HCT116 (cell line): ENCODE measurements at regions not wholly inside any gene's neighbourhood (a gene's known extent, or its start where the extent isn't known, plus 50 kb on each side); places are given as distances from the start of the nearest gene placed in this dataset.

ENCODE experiments used
- ATAC-seq: fragments of 200-7000 bp; cut with Tn5 transposase; 2 replicates; pipeline ENCODE4 v1.9.1; 2020; ENCODE audit warnings: mild to moderate bottlenecking, moderate library complexity
- BruUV-seq: library from RNA; stranded (reverse); fragments of 400-500 nt; replicated peaks from 2 replicates; lab custom pipeline; 2021; lab: Mats Ljungman, UMichigan
- CTCF ChIA-PET: fragments of 300-600 bp; sonication (Branson Sonifier 250); formaldehyde crosslinking; loops from one replicate; lab custom pipeline; 2021; ENCODE audit warnings: antibody characterized with exemption; lab: Charles Lee
- POLR2A ChIA-PET: fragments of 300-600, 350-600 bp; sonication (Branson Sonifier 250); formaldehyde crosslinking; loops from one replicate; lab custom pipeline; 2021; ENCODE audit warnings: antibody characterized with exemption; lab: Charles Lee
- RAD21 ChIA-PET, 2 experiments: fragments of 300-600 bp; sonication (Branson Sonifier 250); formaldehyde crosslinking; loops; one replicate each; lab custom pipeline; 2023; ENCODE audit warnings: low total read pairs in 2 of 2; ENCODE audit not compliant: uncharacterized antibody in 2 of 2, unreplicated experiment in 2 of 2, low non-redundant PET in 1 of 2; lab: Charles Lee
- DNase-seq: peaks from one replicate; pipeline ENCODE4 v3.0.0-alpha.2; 2010; ENCODE audit warnings: low read depth, low spot score
- H2AFZ ChIP-seq: fragments of 200-600 bp; shearing (Covaris generic), sonication (generic); 2 replicates; pipeline ENCODE4 v1.6.1; 2017; ENCODE audit warnings: low read depth, mixed run types, mixed read lengths, antibody characterized with exemption, low read length; ENCODE audit not compliant: poor library complexity, severe bottlenecking
- H3K27ac ChIP-seq: 2 replicates; pipeline ENCODE4 v1.5.1; 2012; ENCODE audit warnings: low read depth, low read length
- H3K27me3 ChIP-seq: fragments of 200-600 bp; sonication (generic); 2 replicates; pipeline ENCODE4 v1.6.1; 2016; ENCODE audit warnings: mixed run types, low read length, mixed read lengths; ENCODE audit not compliant: insufficient read depth
- H3K36me3 ChIP-seq, 2 experiments: fragments of 200-500 bp in 1 of 2; fragments of 200-600 bp in 1 of 2; sonication (Bioruptor generic) in 1 of 2; sonication (generic) in 1 of 2; 2 replicates each; pipeline versions ENCODE4 v1.5.1 to v1.6.1; 2014 to 2016; ENCODE audit warnings: low read length in 2 of 2, inconsistent platforms in 1 of 2, mixed read lengths in 1 of 2, mixed run types in 1 of 2; ENCODE audit not compliant: insufficient read depth in 2 of 2, control insufficient read depth in 1 of 2
- H3K4me1 ChIP-seq, 2 experiments: fragments of 200-600 bp in 1 of 2; sonication (generic) in 1 of 2; 2 replicates each; pipeline versions ENCODE4 v1.5.1 to v1.6.1; 2012 to 2017; ENCODE audit warnings: low read length in 2 of 2, inconsistent platforms in 1 of 2, mild to moderate bottlenecking in 1 of 2, mixed read lengths in 1 of 2, mixed run types in 1 of 2, moderate library complexity in 1 of 2; ENCODE audit not compliant: insufficient read depth in 2 of 2, control insufficient read depth in 1 of 2
- H3K4me2 ChIP-seq: fragments of 200-600 bp; sonication (generic); 2 replicates; pipeline ENCODE4 v1.6.1; 2017; ENCODE audit warnings: mixed run types, low read length, mixed read lengths
- H3K4me3 ChIP-seq, 2 experiments: fragments of 200-600 bp in 1 of 2; sonication (generic) in 1 of 2; replicated peaks in 1 of 2; 2 replicates each; pipeline ENCODE4 v1.5.1; 2011 to 2016; ENCODE audit warnings: low read length in 2 of 2, control low read depth in 1 of 2, low read depth in 1 of 2, mild to moderate bottlenecking in 1 of 2, mixed read lengths in 1 of 2, mixed run types in 1 of 2
- H3K79me2 ChIP-seq: fragments of 200-600 bp; sonication (generic); 2 replicates; pipeline ENCODE4 v1.6.1; 2017; ENCODE audit warnings: mild to moderate bottlenecking, mixed run types, low read length, moderate library complexity, mixed read lengths; ENCODE audit not compliant: insufficient read depth
- H3K9ac ChIP-seq: fragments of 200-600 bp; sonication (generic); 2 replicates; pipeline ENCODE4 v1.6.1; 2016; ENCODE audit warnings: low read length, mixed read lengths
- H3K9me2 ChIP-seq: fragments of 200-600 bp; sonication (generic), shearing (Covaris generic); 2 replicates; pipeline ENCODE4 v1.6.1; 2017; ENCODE audit warnings: mixed run types, mild to moderate bottlenecking, moderate library complexity; ENCODE audit not compliant: insufficient read depth
- H3K9me3 ChIP-seq, 2 experiments: fragments of 200-500 bp in 1 of 2; fragments of 200-600 bp in 1 of 2; sonication (Bioruptor generic) in 1 of 2; sonication (generic) in 1 of 2; 2 replicates each; pipeline ENCODE4 v1.6.1; 2014 to 2017; ENCODE audit warnings: low read length in 2 of 2, mixed read lengths in 2 of 2, inconsistent platforms in 1 of 2, low read depth in 1 of 2, mild to moderate bottlenecking in 1 of 2, mixed run types in 1 of 2, moderate library complexity in 1 of 2; ENCODE audit not compliant: control insufficient read depth in 1 of 2, insufficient read depth in 1 of 2
- H4K20me1 ChIP-seq: fragments of 200-600 bp; sonication (generic), shearing (Covaris generic); 2 replicates; pipeline ENCODE4 v1.6.1; 2017; ENCODE audit warnings: mixed run types, mild to moderate bottlenecking, moderate library complexity; ENCODE audit not compliant: insufficient read depth
- CEBPB ChIP-seq: IDR thresholded peaks from 2 replicates; pipeline ENCODE4 v1.6.1; 2012; ENCODE audit warnings: low read depth
- CTCF ChIP-seq, 3 experiments: fragments of 200-600 bp in 1 of 3; sonication (generic) in 1 of 3; IDR thresholded peaks in 2 of 3; conservative IDR thresholded peaks in 1 of 3; 2 replicates each; pipeline ENCODE4 v1.5.1; 2012 to 2017; ENCODE audit warnings: low read depth in 2 of 3, low read length in 2 of 3, antibody characterized with exemption in 1 of 3, borderline replicate concordance in 1 of 3, control low read depth in 1 of 3, mild to moderate bottlenecking in 1 of 3, mixed read lengths in 1 of 3, mixed run types in 1 of 3, moderate library complexity in 1 of 3; ENCODE audit not compliant: insufficient read depth in 1 of 3
- ELF1 ChIP-seq: IDR thresholded peaks from 2 replicates; pipeline ENCODE4 v1.6.1; 2012; ENCODE audit warnings: low read depth, borderline replicate concordance
- EZH2phosphoT487 ChIP-seq: fragments of 200-600 bp; IDR thresholded peaks from 2 replicates; pipeline ENCODE4 v1.6.1; 2018; ENCODE audit warnings: antibody characterized with exemption, borderline replicate concordance
- SIN3A ChIP-seq: IDR thresholded peaks from 2 replicates; pipeline ENCODE4 v1.6.1; 2012; ENCODE audit warnings: low read depth
- SP1 ChIP-seq: IDR thresholded peaks from 2 replicates; pipeline ENCODE4 v1.6.1; 2012; ENCODE audit warnings: low read depth
- TCF7L2 ChIP-seq: IDR thresholded peaks from 2 replicates; pipeline ENCODE4 v1.7.0; 2011; ENCODE audit warnings: borderline replicate concordance, inconsistent platforms; ENCODE audit not compliant: insufficient read depth, insufficient read length; ENCODE audit errors: extremely low read depth
- ZFX ChIP-seq: fragments of 450-650 bp; IDR thresholded peaks from 2 replicates; pipeline ENCODE4 v1.6.1; 2017
- intact Hi-C: fragments of 100-400 bp; cut with micrococcal nuclease; formaldehyde crosslinking; loops from 2 replicates; pipeline ENCODE4 v1.10.0; 2022
- TF ChIP-seq, protein P1 (sequence below): IDR thresholded peaks from 2 replicates; pipeline ENCODE4 v1.6.1; 2012

DNA sequence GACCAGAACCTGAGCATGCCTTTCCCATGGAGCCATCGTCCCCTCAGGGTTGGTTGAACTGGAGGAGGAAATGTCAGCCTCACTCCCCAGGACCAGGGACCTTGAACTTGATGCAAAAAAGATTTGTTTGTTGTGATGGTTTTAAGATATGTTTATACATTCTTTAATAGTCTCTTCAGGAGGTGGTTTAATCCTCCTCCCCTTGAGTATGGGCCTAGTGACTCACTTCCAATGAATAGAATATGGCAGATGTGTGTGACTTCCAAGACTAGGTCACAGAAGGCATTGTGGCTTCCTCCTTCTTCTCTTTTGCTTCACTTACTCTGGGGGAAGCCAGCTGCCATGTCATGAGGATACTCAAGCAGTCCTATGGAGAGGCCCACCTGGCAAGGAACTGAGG is 81.7 kb upstream of the WNT4 start:
- no TSS peak for BruUV-seq
- Histone ChIP-seq H3K4me2 (no peak overlapping the region), H3K36me3 (no peaks in the 10 kb centered on the region), H3K79me2 (no peaks in the 10 kb centered on the region), H3K4me1 (peaks cover 0 to 6% of the 10 kb centered on the region in 2 experiments; a peak in 1 of 4 replicates), H3K9me2 (no peaks in the 10 kb centered on the region), H2AFZ (no peak overlapping the region), H3K9me3 (no peaks in the 10 kb centered on the region), H3K27ac (no peak overlapping the region), H4K20me1 (no peaks in the 10 kb centered on the region), H3K4me3 (no peak overlapping the region), H3K27me3 (no peaks in the 10 kb centered on the region), H3K9ac (no peak overlapping the region)
- TF ChIP-seq TCF7L2: no peak
- TF ChIP-seq CTCF (IDR thresholded peaks at IDR 0.05 in 2 of 3, conservative IDR thresholded peaks at IDR 0.05 in 1 of 3; ENCODE audit: borderline replicate concordance in 1 of 3, insufficient read depth in 1 of 3, low read depth in 2 of 3, low read length in 2 of 3): no peak
- no peak for TF ChIP-seq ELF1
- TF ChIP-seq SP1: no peak
- TF ChIP-seq ZFX: no peak
- TF ChIP-seq SIN3A: no peak
- no peak for TF ChIP-seq CEBPB
- no peak for TF ChIP-seq EZH2phosphoT487
- TF ChIP-seq, protein P1, sequence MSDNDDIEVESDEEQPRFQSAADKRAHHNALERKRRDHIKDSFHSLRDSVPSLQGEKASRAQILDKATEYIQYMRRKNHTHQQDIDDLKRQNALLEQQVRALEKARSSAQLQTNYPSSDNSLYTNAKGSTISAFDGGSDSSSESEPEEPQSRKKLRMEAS: no peak
- intact Hi-C loops: no loop called here
- no peak for ATAC-seq
- RAD21 ChIA-PET: no interaction called here
- CTCF ChIA-PET: no interaction called here
- DNase-seq: no peak
- POLR2A ChIA-PET: no interaction called here
